GM23338 (cell line): ENCODE measurements at regions not wholly inside any gene's neighbourhood (a gene's known extent, or its start where the extent isn't known, plus 50 kb on each side); places are given as distances from the start of the nearest gene placed in this dataset.

Experiments
- ATAC-seq: fragments of 200-7000 bp; cut with Tn5 transposase; 3 replicates; pipeline ENCODE4 v1.9.1; 2020
- DNase-seq: peaks from one replicate; pipeline ENCODE4 v3.0.0-alpha.2; 2015; ENCODE audit warnings: low spot score
- H2AFZ ChIP-seq: fragments of 200-600 bp; sonication (generic); 2 replicates; pipeline ENCODE4 v1.8.0; 2016; ENCODE audit warnings: antibody characterized with exemption, mild to moderate bottlenecking, moderate library complexity
- H3F3A ChIP-seq: fragments of 200-600 bp; sonication (generic); replicated peaks from 2 replicates; pipeline ENCODE4 v1.8.0; 2017; ENCODE audit warnings: antibody characterized with exemption, mixed run types, low read depth
- H3K27ac ChIP-seq: fragments of 200-600 bp; sonication (generic); 2 replicates; pipeline ENCODE4 v1.6.1; 2016; ENCODE audit warnings: low read depth
- H3K27me3 ChIP-seq: fragments of 200-600 bp; sonication (generic); 2 replicates; pipeline ENCODE4 v1.8.0; 2016; ENCODE audit warnings: mild to moderate bottlenecking, mixed run types, moderate library complexity; ENCODE audit not compliant: insufficient read depth
- H3K36me3 ChIP-seq: fragments of 200-600 bp; sonication (generic); 2 replicates; pipeline ENCODE4 v1.8.0; 2016; ENCODE audit warnings: mild to moderate bottlenecking; ENCODE audit not compliant: insufficient read depth
- H3K4me1 ChIP-seq: fragments of 200-600 bp; sonication (generic); 2 replicates; pipeline ENCODE4 v1.8.0; 2016; ENCODE audit warnings: mild to moderate bottlenecking, moderate library complexity; ENCODE audit not compliant: insufficient read depth
- H3K4me2 ChIP-seq: fragments of 200-600 bp; sonication (generic); 2 replicates; pipeline ENCODE4 v1.7.1; 2017; ENCODE audit warnings: mixed run types
- H3K4me3 ChIP-seq: fragments of 200-600 bp; sonication (generic); 2 replicates; pipeline ENCODE4 v1.6.1; 2016; ENCODE audit warnings: mixed run types
- H3K79me2 ChIP-seq: fragments of 200-600 bp; sonication (generic); replicated peaks from 2 replicates; pipeline ENCODE4 v1.8.0; 2017; ENCODE audit warnings: mild to moderate bottlenecking; ENCODE audit not compliant: insufficient read depth
- H3K9me2 ChIP-seq: fragments of 200-600 bp; sonication (generic); 2 replicates; pipeline ENCODE4 v1.8.0; 2017; ENCODE audit not compliant: insufficient read depth
- H4K20me1 ChIP-seq: fragments of 200-600 bp; sonication (generic); replicated peaks from 2 replicates; pipeline ENCODE4 v1.8.0; 2017; ENCODE audit warnings: mild to moderate bottlenecking; ENCODE audit not compliant: insufficient read depth
- H3K27ac Mint-ChIP-seq: 2 replicates; pipeline ENCODE4 v1.8.0; 2020; ENCODE audit warnings: inconsistent platforms, mild to moderate bottlenecking, moderate library complexity, mixed read lengths
- H3K27me3 Mint-ChIP-seq: 3 replicates; pipeline ENCODE4 v1.8.0; 2022; ENCODE audit warnings: low read depth, mild to moderate bottlenecking, moderate library complexity, mixed read lengths, inconsistent platforms; ENCODE audit not compliant: insufficient read depth, poor library complexity
- H3K36me3 Mint-ChIP-seq: 3 replicates; pipeline ENCODE4 v1.8.0; 2021; ENCODE audit warnings: low read depth, mild to moderate bottlenecking, inconsistent platforms, moderate library complexity, mixed read lengths
- H3K4me1 Mint-ChIP-seq: 3 replicates; pipeline ENCODE4 v1.8.0; 2020; ENCODE audit warnings: mild to moderate bottlenecking, inconsistent platforms, mixed read lengths
- H3K4me3 Mint-ChIP-seq: 3 replicates; pipeline ENCODE4 v1.8.0; 2021; ENCODE audit warnings: moderate library complexity, mild to moderate bottlenecking, inconsistent platforms, mixed read lengths
- H3K9me3 Mint-ChIP-seq: 3 replicates; pipeline ENCODE4 v1.8.0; 2020; ENCODE audit warnings: moderate library complexity, mild to moderate bottlenecking, inconsistent platforms, mixed read lengths
- CREB1 ChIP-seq: fragments of 250-450 bp; sonication (Bioruptor Pico); IDR thresholded peaks from 2 replicates; pipeline ENCODE4 v1.5.0; 2020; ENCODE audit warnings: low read depth, mild to moderate bottlenecking, moderate library complexity
- EZH2phosphoT487 ChIP-seq: fragments of 200-600 bp; sonication (generic); IDR thresholded peaks from one replicate; pipeline ENCODE4 v1.8.1; 2018; ENCODE audit warnings: antibody characterized with exemption; ENCODE audit not compliant: unreplicated experiment
- NANOG ChIP-seq: IDR thresholded peaks from 2 replicates; pipeline ENCODE4 v1.6.1; 2016; ENCODE audit warnings: antibody characterized with exemption, borderline replicate concordance
- REST ChIP-seq: IDR thresholded peaks from one replicate; pipeline ENCODE4 v1.6.1; 2018; ENCODE audit warnings: antibody characterized with exemption; ENCODE audit not compliant: unreplicated experiment
- STAT1 ChIP-seq: IDR thresholded peaks from one replicate; pipeline ENCODE4 v1.6.1; 2016; ENCODE audit warnings: antibody characterized with exemption; ENCODE audit not compliant: unreplicated experiment
- ZNF462 ChIP-seq: fragments of 250-450 bp; sonication (Bioruptor Pico); IDR thresholded peaks from 2 replicates; pipeline ENCODE4 v1.5.0; 2020; ENCODE audit warnings: mild to moderate bottlenecking, moderate library complexity

- TF ChIP-seq REST (no peak), ZNF462 (CRISPR knock-in tag) (no peak), EZH2phosphoT487 (no peak), CREB1 (CRISPR knock-in tag) (no peak)
Observed at GRCh38 chr1:98316286-98316905, 345.1 kb upstream of the SNX7 start (continued).

GRCh38 chr1:98315309-98315708 is 346.2 kb upstream of the SNX7 start:
- Mint-ChIP-seq H3K36me3 (no peaks in the 10 kb centered on the region), H3K9me3 (no peaks in the 10 kb centered on the region), H3K27ac (no peak overlapping the region), H3K4me1 (no peaks in the 10 kb centered on the region; the same call in 2 of the 3 replicates), H3K4me3 (no peak overlapping the region), H3K27me3 (no peaks in the 10 kb centered on the region)
- no peak overlapping the region for H3K4me3 ChIP-seq
- H3K4me1 ChIP-seq: no peaks in the 10 kb centered on the region
- no peak for ATAC-seq
- H2AFZ ChIP-seq: no peak overlapping the region
- no peaks in the 10 kb centered on the region for H3K9me2 ChIP-seq
- H3K36me3 ChIP-seq: no peaks in the 10 kb centered on the region
- no peak overlapping the region for H3K4me2 ChIP-seq
- H3K79me2 ChIP-seq: no peaks in the 10 kb centered on the region
- H3K27ac ChIP-seq: no peak overlapping the region
- DNase-seq: no peak
- no peaks in the 10 kb centered on the region for H3K27me3 ChIP-seq
- H4K20me1 ChIP-seq: no peaks in the 10 kb centered on the region
- no peaks in the 10 kb centered on the region for H3F3A ChIP-seq
- TF ChIP-seq NANOG (no peak), STAT1 (no peak), ZNF462 (CRISPR knock-in tag) (no peak)
